ENCODE measurements at regions not wholly inside any gene's neighbourhood (a gene's known extent, or its start where the extent isn't known, plus 50 kb on each side); places are given as distances from the start of the nearest gene placed in this dataset.

- ATAC-seq (peak; percentile 29), DNase-seq (no peak)
- Histone ChIP-seq H3K36me3 (ENCODE audit: control insufficient read depth in 2 of 3, insufficient read depth in 3 of 3, low read length in 3 of 3) (no peaks in the 10 kb centered on the region), H3K27ac (ENCODE audit: low read depth, low read length) (no peak overlapping the region), H3K4me1 (ENCODE audit: control insufficient read depth in 2 of 2, insufficient read depth in 2 of 2, low read length in 2 of 2) (no peaks in the 10 kb centered on the region), H3K27me3 (ENCODE audit: control insufficient read depth in 2 of 2, insufficient read depth in 2 of 2, low read length in 2 of 2) (no peaks in the 10 kb centered on the region), H3K9me3 (ENCODE audit: control insufficient read depth in 2 of 3, low read length in 3 of 3) (peaks cover 0 to 3% (median 0%) of the 10 kb centered on the region in 3 experiments), H3K4me3 (ENCODE audit: low read length) (no peak overlapping the region)
- Mint-ChIP-seq H3K4me3 (no peak overlapping the region), H3K9me3 (peaks cover 0 to 26% (median 10%) of the 10 kb centered on the region in 11 donors), H3K4me1 (no peaks in the 10 kb centered on the region), H3K27ac (no peak overlapping the region), H3K36me3 (no peaks in the 10 kb centered on the region), H3K27me3 (no peaks in the 10 kb centered on the region)
- ChIA-PET CTCF (no interaction called here), POLR2A (no interaction called here)
- intact Hi-C loops (cut with micrococcal nuclease): no loop called here
Measured at GRCh38 chr5:23084815-23085214, 231.7 kb upstream of the CDH12 start.

- peaks cover 0 to 12% (median 0%) of the 10 kb centered on the region in 11 donors for H3K9me3 Mint-ChIP-seq
Measured at GRCh38 chr5:23072179-23072578, 219.0 kb upstream of the CDH12 start.

GRCh38 chr5:23071682-23072081, 218.5 kb upstream of the CDH12 start:
- H3K27me3 Mint-ChIP-seq: no peaks in the 10 kb centered on the region
- Histone ChIP-seq H3K27me3 (ENCODE audit: control insufficient read depth in 2 of 2, insufficient read depth in 2 of 2, low read length in 2 of 2) (no peaks in the 10 kb centered on the region), H3K9me3 (ENCODE audit: control insufficient read depth in 2 of 3, low read length in 3 of 3) (no peaks in the 10 kb centered on the region), H3K4me3 (ENCODE audit: low read length) (no peak overlapping the region), H3K4me1 (ENCODE audit: control insufficient read depth in 2 of 2, insufficient read depth in 2 of 2, low read length in 2 of 2) (no peaks in the 10 kb centered on the region), H3K36me3 (ENCODE audit: control insufficient read depth in 2 of 3, insufficient read depth in 3 of 3, low read length in 3 of 3) (no peaks in the 10 kb centered on the region), H3K27ac (ENCODE audit: low read depth, low read length) (no peak overlapping the region)
- intact Hi-C loops (cut with micrococcal nuclease): no loop called here
- no peaks in the 10 kb centered on the region for H3K4me1 Mint-ChIP-seq
- ATAC-seq (no peak), DNase-seq (no peak)
- POLR2A ChIA-PET: no interaction called here
- CTCF ChIA-PET: no interaction called here
- H3K36me3 Mint-ChIP-seq: no peaks in the 10 kb centered on the region
- H3K27ac Mint-ChIP-seq: no peak overlapping the region
- H3K9me3 Mint-ChIP-seq: peaks cover 0 to 11% (median 0%) of the 10 kb centered on the region in 11 donors
- no peak overlapping the region for H3K4me3 Mint-ChIP-seq

More at GRCh38 chr5:23072179-23072578, 219.0 kb upstream of the CDH12 start:
- CTCF ChIA-PET: no interaction called here
- Histone ChIP-seq H3K9me3 (ENCODE audit: control insufficient read depth in 2 of 3, low read length in 3 of 3) (no peaks in the 10 kb centered on the region), H3K36me3 (ENCODE audit: control insufficient read depth in 2 of 3, insufficient read depth in 3 of 3, low read length in 3 of 3) (no peaks in the 10 kb centered on the region), H3K4me1 (ENCODE audit: control insufficient read depth in 2 of 2, insufficient read depth in 2 of 2, low read length in 2 of 2) (no peaks in the 10 kb centered on the region), H3K27me3 (ENCODE audit: control insufficient read depth in 2 of 2, insufficient read depth in 2 of 2, low read length in 2 of 2) (no peaks in the 10 kb centered on the region), H3K4me3 (ENCODE audit: low read length) (no peak overlapping the region), H3K27ac (ENCODE audit: low read depth, low read length) (no peak overlapping the region)
- H3K27me3 Mint-ChIP-seq: no peaks in the 10 kb centered on the region
- ATAC-seq (no peak), DNase-seq (no peak)
- POLR2A ChIA-PET: no interaction called here
- H3K36me3 Mint-ChIP-seq: no peaks in the 10 kb centered on the region
- H3K27ac Mint-ChIP-seq: no peak overlapping the region
- H3K4me1 Mint-ChIP-seq: no peaks in the 10 kb centered on the region
- intact Hi-C loops (cut with micrococcal nuclease): no loop called here
- H3K4me3 Mint-ChIP-seq: no peak overlapping the region

- Mint-ChIP-seq H3K27ac (no peak overlapping the region), H3K9me3 (peaks cover 0 to 13% (median 2%) of the 10 kb centered on the region in 11 donors), H3K36me3 (no peaks in the 10 kb centered on the region), H3K4me1 (no peaks in the 10 kb centered on the region), H3K4me3 (no peak overlapping the region), H3K27me3 (no peaks in the 10 kb centered on the region)
- DNase-seq (no peak), ATAC-seq (no peak)
- POLR2A ChIA-PET: no interaction called here
- intact Hi-C loops (cut with micrococcal nuclease): no loop called here
- Histone ChIP-seq H3K9me3 (ENCODE audit: control insufficient read depth in 2 of 3, low read length in 3 of 3) (no peaks in the 10 kb centered on the region), H3K4me1 (ENCODE audit: control insufficient read depth in 2 of 2, insufficient read depth in 2 of 2, low read length in 2 of 2) (no peaks in the 10 kb centered on the region), H3K36me3 (ENCODE audit: control insufficient read depth in 2 of 3, insufficient read depth in 3 of 3, low read length in 3 of 3) (no peaks in the 10 kb centered on the region), H3K27me3 (ENCODE audit: control insufficient read depth in 2 of 2, insufficient read depth in 2 of 2, low read length in 2 of 2) (no peaks in the 10 kb centered on the region), H3K27ac (ENCODE audit: low read depth, low read length) (no peak overlapping the region), H3K4me3 (ENCODE audit: low read length) (no peak overlapping the region)
- CTCF ChIA-PET: no interaction called here
Measured at GRCh38 chr5:23064710-23065109, 211.6 kb upstream of the CDH12 start.

- no peaks in the 10 kb centered on the region for H3K4me1 Mint-ChIP-seq
- H3K27me3 ChIP-seq (ENCODE audit: control insufficient read depth in 2 of 2, insufficient read depth in 2 of 2, low read length in 2 of 2): no peaks in the 10 kb centered on the region
- no peaks in the 10 kb centered on the region for H3K36me3 ChIP-seq (ENCODE audit: control insufficient read depth in 2 of 3, insufficient read depth in 3 of 3, low read length in 3 of 3)
- DNase-seq: no peak
- H3K27me3 Mint-ChIP-seq: no peaks in the 10 kb centered on the region
- no peaks in the 10 kb centered on the region for H3K36me3 Mint-ChIP-seq
- H3K9me3 ChIP-seq (ENCODE audit: control insufficient read depth in 2 of 3, low read length in 3 of 3): no peaks in the 10 kb centered on the region
- H3K4me3 Mint-ChIP-seq: no peak overlapping the region
- POLR2A ChIA-PET: no interaction called here
- CTCF ChIA-PET: no interaction called here
- H3K4me3 ChIP-seq (ENCODE audit: low read length): no peak overlapping the region
- no peak for ATAC-seq
- intact Hi-C loops (cut with micrococcal nuclease): no loop called here
- H3K4me1 ChIP-seq (ENCODE audit: control insufficient read depth in 2 of 2, insufficient read depth in 2 of 2, low read length in 2 of 2): no peaks in the 10 kb centered on the region
- H3K27ac ChIP-seq (ENCODE audit: low read depth, low read length): no peak overlapping the region
- H3K9me3 Mint-ChIP-seq: peaks cover 0 to 11% (median 5%) of the 10 kb centered on the region in 11 donors
- H3K27ac Mint-ChIP-seq: no peak overlapping the region
Measured at GRCh38 chr5:23053846-23054245, 200.7 kb upstream of the CDH12 start.

GRCh38 chr5:23042226-23042625, 189.1 kb upstream of the CDH12 start:
- Histone ChIP-seq H3K27me3 (ENCODE audit: control insufficient read depth in 2 of 2, insufficient read depth in 2 of 2, low read length in 2 of 2) (no peaks in the 10 kb centered on the region), H3K4me3 (ENCODE audit: low read length) (no peak overlapping the region), H3K27ac (ENCODE audit: low read depth, low read length) (no peak overlapping the region), H3K36me3 (ENCODE audit: control insufficient read depth in 2 of 3, insufficient read depth in 3 of 3, low read length in 3 of 3) (no peaks in the 10 kb centered on the region), H3K9me3 (ENCODE audit: control insufficient read depth in 2 of 3, low read length in 3 of 3) (no peaks in the 10 kb centered on the region), H3K4me1 (ENCODE audit: control insufficient read depth in 2 of 2, insufficient read depth in 2 of 2, low read length in 2 of 2) (no peaks in the 10 kb centered on the region)
- no peaks in the 10 kb centered on the region for H3K4me1 Mint-ChIP-seq
- no peak overlapping the region for H3K4me3 Mint-ChIP-seq
- H3K27me3 Mint-ChIP-seq: no peaks in the 10 kb centered on the region
- no peak for ATAC-seq
- no peak for DNase-seq
- POLR2A ChIA-PET: interaction anchor here (0.6 kb wide), 1 partner anchor 373 kb away, joined by 3 read pairs; no protein-coding TSS in a partner anchor
- intact Hi-C loops (cut with micrococcal nuclease): no loop called here
- no peak overlapping the region for H3K27ac Mint-ChIP-seq
- CTCF ChIA-PET: no interaction called here
- H3K9me3 Mint-ChIP-seq: peaks cover 0 to 10% (median 1%) of the 10 kb centered on the region in 11 donors
- H3K36me3 Mint-ChIP-seq: peaks cover 0 to 4% (median 0%) of the 10 kb centered on the region in 5 donors

- Histone ChIP-seq H3K9me3 (ENCODE audit: control insufficient read depth in 2 of 3, low read length in 3 of 3) (no peaks in the 10 kb centered on the region), H3K4me1 (ENCODE audit: control insufficient read depth in 2 of 2, insufficient read depth in 2 of 2, low read length in 2 of 2) (no peaks in the 10 kb centered on the region), H3K4me3 (ENCODE audit: low read length) (no peak overlapping the region), H3K27me3 (ENCODE audit: control insufficient read depth in 2 of 2, insufficient read depth in 2 of 2, low read length in 2 of 2) (no peaks in the 10 kb centered on the region), H3K27ac (ENCODE audit: low read depth, low read length) (no peak overlapping the region), H3K36me3 (ENCODE audit: control insufficient read depth in 2 of 3, insufficient read depth in 3 of 3, low read length in 3 of 3) (no peaks in the 10 kb centered on the region)
- H3K27me3 Mint-ChIP-seq: no peaks in the 10 kb centered on the region
- ATAC-seq (no peak), DNase-seq (no peak)
- CTCF ChIA-PET: no interaction called here
- intact Hi-C loops (cut with micrococcal nuclease): no loop called here
- no peak overlapping the region for H3K27ac Mint-ChIP-seq
- H3K4me3 Mint-ChIP-seq: no peak overlapping the region
- H3K36me3 Mint-ChIP-seq: peaks cover 0 to 4% (median 0%) of the 10 kb centered on the region in 5 donors
- no peaks in the 10 kb centered on the region for H3K4me1 Mint-ChIP-seq
- POLR2A ChIA-PET: no interaction called here
- peaks cover 0 to 7% (median 3%) of the 10 kb centered on the region in 11 donors for H3K9me3 Mint-ChIP-seq
Measured at GRCh38 chr5:23035555-23036090, 182.5 kb upstream of the CDH12 start.
